Esophagus squamous epithelium (tissue), 5 donors: ENCODE measurements at regions not wholly inside any gene's neighbourhood (a gene's known extent, or its start where the extent isn't known, plus 50 kb on each side); places are given as distances from the start of the nearest gene placed in this dataset.

Experiments used
- DNase-seq: peaks from one replicate; lab custom pipeline; 2025; lab: John Stamatoyannopoulos, UW
- H3K27ac ChIP-seq, 4 donors: fragments of 200-600 bp; sonication (generic); one replicate each; pipeline ENCODE4 v1.5.1; 2016 to 2019; ENCODE audit warnings: mild to moderate bottlenecking in 1 of 4
- H3K27me3 ChIP-seq, 4 donors: fragments of 200-600 bp; sonication (generic); 1 replicate in 3 of 4; 2 replicates in 1 of 4; pipeline versions ENCODE4 v1.5.1 to v1.6.0; 2017 to 2021; ENCODE audit warnings: antibody characterized with exemption in 1 of 4
- H3K36me3 ChIP-seq, 3 donors: fragments of 200-600 bp; sonication (generic); one replicate each; pipeline ENCODE4 v1.5.1; 2016 to 2019
- H3K4me1 ChIP-seq, 3 donors: fragments of 200-600 bp; sonication (generic); one replicate each; pipeline ENCODE4 v1.5.1; 2017 to 2019
- H3K4me3 ChIP-seq, 4 donors: fragments of 200-600 bp; sonication (generic); 1 replicate in 3 of 4; 2 replicates in 1 of 4; pipeline ENCODE4 v1.5.1; 2016 to 2019; ENCODE audit warnings: mild to moderate bottlenecking in 2 of 4, moderate library complexity in 1 of 4
- H3K9me3 ChIP-seq, 3 donors: fragments of 200-600 bp; sonication (generic); one replicate each; pipeline ENCODE4 v1.5.1; 2016 to 2019
- POLR2A ChIP-seq, 4 donors: fragments of 450-650 bp; IDR thresholded peaks; one replicate each; pipeline ENCODE4 v1.6.1; 2017; ENCODE audit warnings: antibody characterized with exemption in 4 of 4, mild to moderate bottlenecking in 4 of 4, moderate library complexity in 3 of 4
- WGBS, 2 donors: methylation state at CpG; one replicate each; pipeline ENCODE4 v1.1.5; 2018; 5-methylcytosine and 5-hydroxymethylcytosine counted together
- intact Hi-C: fragments of 100-400 bp; cut with DNase I; formaldehyde crosslinking; loops from one replicate; pipeline ENCODE4 v1.15.0; 2022
- TF ChIP-seq, protein P1 (sequence below), 6 experiments: fragments of 450-650 bp in 4 of 6; fragments of 200-600 bp in 2 of 6; sonication (generic) in 2 of 6; IDR thresholded peaks; one replicate each; pipeline ENCODE4 v1.5.1; 2016 to 2019; ENCODE audit warnings: antibody characterized with exemption in 6 of 6, mild to moderate bottlenecking in 4 of 6, moderate library complexity in 4 of 6
- donor health status: DM: yes; HTN: yes; CAD: no.

DNA sequence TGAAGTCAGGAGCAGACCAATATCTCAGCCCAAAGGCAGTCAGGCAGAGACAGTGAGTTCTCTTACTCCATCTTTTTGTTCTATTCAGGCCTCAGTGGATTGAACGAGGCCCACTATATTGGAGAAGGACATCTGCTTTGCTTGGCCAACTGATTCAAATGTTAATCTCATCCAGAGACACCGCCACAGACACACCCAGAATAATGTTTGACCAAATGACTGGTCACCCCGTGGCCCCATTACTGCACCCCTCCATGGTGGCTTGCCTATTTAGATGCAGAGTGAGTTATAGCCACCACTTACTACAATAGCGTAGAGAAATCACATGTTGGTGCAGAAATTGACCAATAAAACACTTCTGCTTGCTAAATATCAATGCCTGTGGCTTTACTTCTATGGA lies 88.1 kb downstream of the HRH4 start:
- no peak for DNase-seq
- H3K27ac ChIP-seq = no peak overlapping the region
- no peak overlapping the region for H3K4me3 ChIP-seq
- intact Hi-C loops = no loop called here
- no peak for TF ChIP-seq POLR2A (IDR thresholded peaks at IDR 0.05)
- TF ChIP-seq, protein P1, sequence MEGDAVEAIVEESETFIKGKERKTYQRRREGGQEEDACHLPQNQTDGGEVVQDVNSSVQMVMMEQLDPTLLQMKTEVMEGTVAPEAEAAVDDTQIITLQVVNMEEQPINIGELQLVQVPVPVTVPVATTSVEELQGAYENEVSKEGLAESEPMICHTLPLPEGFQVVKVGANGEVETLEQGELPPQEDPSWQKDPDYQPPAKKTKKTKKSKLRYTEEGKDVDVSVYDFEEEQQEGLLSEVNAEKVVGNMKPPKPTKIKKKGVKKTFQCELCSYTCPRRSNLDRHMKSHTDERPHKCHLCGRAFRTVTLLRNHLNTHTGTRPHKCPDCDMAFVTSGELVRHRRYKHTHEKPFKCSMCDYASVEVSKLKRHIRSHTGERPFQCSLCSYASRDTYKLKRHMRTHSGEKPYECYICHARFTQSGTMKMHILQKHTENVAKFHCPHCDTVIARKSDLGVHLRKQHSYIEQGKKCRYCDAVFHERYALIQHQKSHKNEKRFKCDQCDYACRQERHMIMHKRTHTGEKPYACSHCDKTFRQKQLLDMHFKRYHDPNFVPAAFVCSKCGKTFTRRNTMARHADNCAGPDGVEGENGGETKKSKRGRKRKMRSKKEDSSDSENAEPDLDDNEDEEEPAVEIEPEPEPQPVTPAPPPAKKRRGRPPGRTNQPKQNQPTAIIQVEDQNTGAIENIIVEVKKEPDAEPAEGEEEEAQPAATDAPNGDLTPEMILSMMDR (IDR thresholded peaks at IDR 0.05) = no peak
- 83 to 98% methylated on average over 4 of the region's 4 CpGs for WGBS, 2 donors
- no peaks in the 10 kb centered on the region for H3K36me3 ChIP-seq
- H3K9me3 ChIP-seq = no peaks in the 10 kb centered on the region
- H3K27me3 ChIP-seq = no peaks in the 10 kb centered on the region
- H3K4me1 ChIP-seq = no peaks in the 10 kb centered on the region

DNA sequence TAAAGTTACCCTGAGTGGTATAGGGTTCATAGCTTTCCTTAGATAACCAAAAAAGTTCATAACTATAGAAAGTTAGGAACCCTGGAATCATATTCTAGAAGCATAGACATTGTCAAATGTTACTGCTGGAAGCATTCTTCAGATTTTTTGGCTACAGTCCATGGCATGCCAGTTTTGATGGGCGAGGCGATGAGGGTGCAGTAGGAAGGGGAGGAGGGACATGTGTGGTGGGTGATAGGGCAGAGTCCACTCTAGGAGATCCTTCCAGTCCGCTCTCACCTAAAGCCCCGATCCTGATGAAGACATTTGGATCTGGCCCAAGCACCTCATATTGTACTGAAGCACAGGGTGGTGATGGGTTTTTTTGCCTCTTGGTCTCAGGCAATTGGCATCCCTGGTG lies 91.8 kb downstream of the HRH4 start:
- 65 to 88% methylated on average over 4 of the region's 4 CpGs for WGBS, 2 donors
- H3K36me3 ChIP-seq = no peaks in the 10 kb centered on the region
- TF ChIP-seq POLR2A (IDR thresholded peaks at IDR 0.05) = no peak
- TF ChIP-seq, protein P1 (IDR thresholded peaks at IDR 0.05) = no peak
- H3K9me3 ChIP-seq = no peaks in the 10 kb centered on the region
- no peak for DNase-seq
- H3K4me1 ChIP-seq = no peaks in the 10 kb centered on the region
- H3K27ac ChIP-seq = no peak overlapping the region
- H3K4me3 ChIP-seq = no peak overlapping the region
- intact Hi-C loops = no loop called here
- H3K27me3 ChIP-seq = no peaks in the 10 kb centered on the region

DNA sequence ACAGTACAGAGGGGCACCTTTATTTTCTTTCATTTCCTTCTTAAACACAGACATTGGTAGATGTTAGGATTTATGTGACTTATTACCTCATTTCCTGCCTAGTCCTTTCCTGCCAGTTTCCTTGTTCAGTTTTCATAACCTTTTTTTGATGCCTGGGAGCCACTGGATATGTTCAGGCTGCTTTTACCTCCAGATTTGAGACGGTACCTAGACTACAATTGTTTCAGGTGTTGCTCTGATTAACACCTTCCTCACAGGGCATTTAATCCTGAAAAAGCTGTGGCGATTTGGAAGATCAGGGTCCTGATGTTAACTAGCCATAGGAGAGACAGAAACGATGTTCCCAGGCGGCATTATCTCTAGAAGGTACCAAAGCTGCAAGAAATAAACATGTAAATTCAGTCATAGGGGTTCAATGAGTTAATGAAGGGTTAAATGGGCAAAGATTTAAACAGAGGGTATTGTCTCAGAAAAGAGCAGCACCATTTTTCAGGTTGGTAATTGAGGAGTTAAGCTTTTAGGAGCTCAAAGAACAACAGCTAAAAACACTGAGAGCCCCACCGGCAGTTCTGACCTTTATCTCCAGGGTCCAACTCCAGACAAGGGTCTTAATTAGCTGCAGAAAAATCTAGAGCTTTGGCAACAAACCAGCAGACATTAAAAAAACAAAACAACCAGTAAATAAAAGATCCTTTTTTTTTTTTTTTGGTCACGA lies 93.3 kb downstream of the HRH4 start:
- no peak for DNase-seq
- no peaks in the 10 kb centered on the region for H3K36me3 ChIP-seq
- 46 to 57% methylated on average over 6 of the region's 6 CpGs for WGBS, 2 donors
- H3K9me3 ChIP-seq = no peaks in the 10 kb centered on the region
- H3K4me3 ChIP-seq = no peak overlapping the region
- no peaks in the 10 kb centered on the region for H3K4me1 ChIP-seq
- no peak overlapping the region for H3K27ac ChIP-seq
- H3K27me3 ChIP-seq = peaks cover 0 to 10% (median 0%) of the 10 kb centered on the region in 4 donors
- TF ChIP-seq POLR2A (IDR thresholded peaks at IDR 0.05) = no peak
- TF ChIP-seq, protein P1 (IDR thresholded peaks at IDR 0.05) = no peak
- intact Hi-C loops = no loop called here

DNA sequence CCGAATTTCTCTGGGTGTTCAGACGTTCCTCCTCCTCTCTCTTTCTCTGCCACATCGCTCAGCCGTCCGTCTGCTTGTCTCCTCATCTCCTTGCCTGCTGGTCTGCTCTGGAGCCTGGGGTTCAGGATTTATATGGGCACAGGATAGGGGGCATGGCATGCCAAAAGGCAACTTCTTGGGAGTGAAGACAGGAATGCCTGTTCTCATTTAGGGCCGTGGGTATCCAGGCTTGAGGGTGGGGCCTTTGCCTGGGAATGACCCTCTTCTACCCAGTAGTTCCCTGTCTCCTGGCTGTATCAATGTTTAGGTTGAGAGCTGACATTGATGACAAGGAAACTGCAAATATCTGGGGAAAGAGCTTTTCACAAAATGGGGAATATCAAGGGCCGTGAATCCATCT lies 98.0 kb downstream of the HRH4 start:
- H3K27me3 ChIP-seq = peaks cover 0 to 35% (median 0%) of the 10 kb centered on the region in 4 donors
- H3K27ac ChIP-seq = no peak overlapping the region
- no peaks in the 10 kb centered on the region for H3K36me3 ChIP-seq
- intact Hi-C loops = no loop called here
- H3K9me3 ChIP-seq = no peaks in the 10 kb centered on the region
- 72 to 74% methylated on average over 7 of the region's 7 CpGs for WGBS, 2 donors
- H3K4me3 ChIP-seq = no peak overlapping the region
- H3K4me1 ChIP-seq = no peaks in the 10 kb centered on the region
- DNase-seq = no peak
- TF ChIP-seq, protein P1 (IDR thresholded peaks at IDR 0.05) = no peak
- TF ChIP-seq POLR2A (IDR thresholded peaks at IDR 0.05) = no peak

DNA sequence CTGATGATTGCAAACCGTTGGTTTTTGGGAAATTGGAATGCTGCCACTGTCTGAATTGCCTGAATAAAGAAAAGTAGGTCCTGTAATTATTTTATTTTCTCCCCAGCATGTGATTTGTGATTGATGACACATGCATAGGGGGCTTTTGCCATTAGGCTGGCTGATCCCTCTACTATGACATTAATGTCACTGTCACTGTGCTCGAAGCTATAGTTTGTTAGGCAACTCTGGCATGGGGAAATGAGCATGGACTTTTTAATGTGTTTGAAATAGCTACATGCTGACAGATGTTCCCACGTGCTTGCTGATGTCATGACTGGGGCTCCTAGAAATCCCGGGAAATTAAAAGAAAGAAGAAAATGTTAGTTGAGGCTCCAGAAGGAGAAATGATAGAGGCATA lies 99.1 kb downstream of the HRH4 start:
- Histone ChIP-seq H3K4me3 (no peak overlapping the region), H3K36me3 (no peaks in the 10 kb centered on the region), H3K9me3 (no peaks in the 10 kb centered on the region), H3K4me1 (no peaks in the 10 kb centered on the region), H3K27me3 (peaks cover 0 to 35% (median 0%) of the 10 kb centered on the region in 4 donors), H3K27ac (no peak overlapping the region)
- intact Hi-C loops = no loop called here
- DNase-seq = no peak
- 28 to 42% methylated on average over 4 of the region's 4 CpGs for WGBS, 2 donors
- TF ChIP-seq POLR2A (IDR thresholded peaks at IDR 0.05) = no peak
- TF ChIP-seq, protein P1 (IDR thresholded peaks at IDR 0.05) = no peak
